ENCODE measurements at regions not wholly inside any gene's neighbourhood (a gene's known extent, or its start where the extent isn't known, plus 50 kb on each side); places are given as distances from the start of the nearest gene placed in this dataset.
"Not testable (repeated sequence)": the region's sequence is repeated elsewhere in the genome, so short reads cannot be mapped to it uniquely, and the experiment has no call there.

DNA sequence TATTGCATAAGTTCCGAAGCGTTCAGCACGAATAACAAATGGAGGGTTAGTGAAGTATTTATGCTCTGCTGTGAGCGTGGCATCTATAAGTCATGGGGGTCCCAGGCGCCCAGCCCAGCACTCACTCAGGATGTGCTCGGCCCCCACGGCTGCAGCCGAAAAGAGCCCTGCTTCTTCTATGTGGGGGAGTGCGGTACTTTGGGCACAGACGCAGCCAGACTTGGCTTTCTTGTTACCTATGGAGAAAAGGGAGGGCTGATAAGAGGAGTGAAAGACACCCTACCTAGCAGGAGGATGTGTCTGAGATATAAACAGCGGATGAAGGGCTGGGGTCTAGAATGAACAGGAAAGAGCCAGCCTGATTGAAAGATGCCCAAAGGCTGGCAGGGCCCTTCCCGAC lies 51.4 kb downstream of the MRPL36 start:
- DNase-seq (ENCODE audit: low read depth in 2 of 2) = no peak

DNA sequence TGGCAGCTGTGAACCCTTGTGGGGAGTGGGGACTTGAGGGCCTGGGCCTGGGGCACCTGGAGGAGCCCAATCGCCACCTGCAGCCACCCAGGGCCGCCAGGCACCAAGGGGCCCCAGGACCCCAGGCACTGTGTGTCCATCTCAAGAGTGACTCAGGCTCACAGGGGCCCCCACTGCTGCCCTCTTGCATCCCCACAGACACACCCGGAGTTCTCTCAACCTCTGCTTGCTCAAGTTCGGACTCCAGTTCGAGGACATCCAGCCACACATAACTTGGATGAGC lies 51.9 kb downstream of the MRPL36 start:
- no peak for DNase-seq (ENCODE audit: low read depth in 2 of 2)

DNA sequence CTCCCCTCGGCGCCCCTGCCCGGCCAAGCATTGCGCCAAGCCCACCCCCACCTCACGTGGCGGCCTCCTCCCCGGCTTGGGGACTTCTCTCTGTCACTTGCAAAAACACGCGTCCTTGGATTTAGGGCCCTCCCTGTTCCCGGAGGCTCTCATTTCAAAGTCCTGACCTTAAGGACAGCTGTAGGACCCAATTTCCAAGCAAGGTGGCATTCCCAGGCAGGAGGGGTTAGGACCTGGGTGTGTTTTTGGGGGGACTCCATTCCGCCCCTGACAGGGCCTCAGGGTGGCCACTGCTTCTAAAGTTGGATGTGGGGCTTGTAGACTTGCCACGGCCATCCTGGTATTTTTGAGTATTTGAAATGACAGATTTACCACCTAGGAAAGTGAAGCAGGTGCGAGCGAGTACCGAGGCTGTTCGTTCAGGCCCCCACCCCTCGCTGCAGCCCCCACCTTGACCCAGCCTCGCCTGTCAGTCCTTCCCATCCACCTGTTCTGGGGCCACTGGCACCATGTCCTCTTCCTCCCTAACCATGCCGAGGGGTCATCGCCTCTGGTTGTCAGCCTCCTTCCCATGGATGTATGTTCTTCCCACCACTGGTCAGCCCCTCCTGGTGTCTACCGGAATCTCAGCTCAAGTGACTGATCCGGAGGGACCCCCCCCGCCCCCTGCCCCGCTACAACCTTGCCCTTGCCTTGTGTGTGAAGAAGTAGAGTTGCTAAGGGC lies 52.4 kb downstream of the MRPL36 start:
- no peak for DNase-seq (ENCODE audit: low read depth in 2 of 2)

DNA sequence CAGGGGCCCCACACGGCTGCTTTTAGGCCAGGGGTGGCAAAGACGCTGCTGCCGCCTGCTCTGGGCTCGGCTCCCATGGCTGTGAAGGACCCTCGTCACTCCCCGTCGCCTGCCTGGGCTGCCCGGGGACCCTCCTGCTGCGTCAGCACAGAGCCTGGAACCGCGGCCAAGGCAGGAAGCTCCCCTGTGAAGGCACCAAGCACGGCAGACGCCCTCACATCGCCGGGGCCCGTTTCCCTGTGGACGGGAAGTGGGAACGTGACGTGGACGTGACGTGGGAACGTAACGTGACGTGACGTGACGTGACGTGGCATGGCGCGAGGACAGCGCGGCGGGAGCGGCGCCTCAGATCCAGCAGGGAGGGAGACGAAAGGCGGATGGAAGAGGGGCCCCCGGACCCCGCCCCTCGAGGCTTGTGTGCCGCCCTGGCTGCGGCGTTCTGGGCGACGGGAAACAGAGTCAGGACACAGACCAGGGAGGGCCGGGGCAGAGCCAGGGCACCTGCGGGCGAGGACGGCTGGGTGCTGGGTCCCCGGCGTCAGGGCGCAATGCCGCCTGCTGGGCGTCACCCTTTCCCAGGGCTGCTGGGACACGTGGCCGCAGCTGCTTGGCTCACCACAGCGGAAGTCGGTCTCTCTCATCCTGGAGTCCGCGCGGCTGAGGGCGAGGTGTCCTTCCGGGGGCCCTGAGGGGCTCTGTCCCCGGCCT lies 53.1 kb downstream of the MRPL36 start:
- DNase-seq (ENCODE audit: low read depth in 2 of 2) = no peak

DNA sequence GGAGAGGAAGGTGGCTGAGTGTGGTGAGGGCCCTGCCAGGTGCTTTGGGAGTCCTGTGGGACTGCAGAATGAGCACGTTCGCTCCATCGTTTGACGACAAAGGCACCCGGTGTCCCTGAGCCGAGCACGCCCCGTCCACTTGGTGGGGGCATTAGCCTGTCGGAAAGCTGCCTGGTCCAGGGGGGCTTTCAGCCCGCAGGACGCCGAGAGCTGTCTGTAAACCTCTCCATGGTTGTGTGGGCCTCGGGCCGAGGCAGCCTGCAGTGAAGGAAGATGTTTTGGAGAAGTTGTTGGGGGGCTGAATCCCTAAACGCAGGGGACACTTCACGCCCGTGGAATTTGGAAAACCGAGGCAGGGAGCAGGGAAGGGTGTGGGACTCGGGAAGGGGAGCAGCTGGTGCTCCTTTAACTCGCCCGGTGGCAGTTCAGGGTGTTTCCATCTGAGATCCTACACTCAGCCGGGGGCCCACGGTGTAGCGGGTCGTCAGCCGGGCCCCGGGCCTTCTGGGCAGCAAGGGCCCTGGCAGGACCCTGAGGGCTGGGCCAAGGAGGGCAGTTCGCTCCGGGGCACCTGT lies 53.8 kb downstream of the MRPL36 start:
- no peak for DNase-seq (ENCODE audit: low read depth in 2 of 2)

DNA sequence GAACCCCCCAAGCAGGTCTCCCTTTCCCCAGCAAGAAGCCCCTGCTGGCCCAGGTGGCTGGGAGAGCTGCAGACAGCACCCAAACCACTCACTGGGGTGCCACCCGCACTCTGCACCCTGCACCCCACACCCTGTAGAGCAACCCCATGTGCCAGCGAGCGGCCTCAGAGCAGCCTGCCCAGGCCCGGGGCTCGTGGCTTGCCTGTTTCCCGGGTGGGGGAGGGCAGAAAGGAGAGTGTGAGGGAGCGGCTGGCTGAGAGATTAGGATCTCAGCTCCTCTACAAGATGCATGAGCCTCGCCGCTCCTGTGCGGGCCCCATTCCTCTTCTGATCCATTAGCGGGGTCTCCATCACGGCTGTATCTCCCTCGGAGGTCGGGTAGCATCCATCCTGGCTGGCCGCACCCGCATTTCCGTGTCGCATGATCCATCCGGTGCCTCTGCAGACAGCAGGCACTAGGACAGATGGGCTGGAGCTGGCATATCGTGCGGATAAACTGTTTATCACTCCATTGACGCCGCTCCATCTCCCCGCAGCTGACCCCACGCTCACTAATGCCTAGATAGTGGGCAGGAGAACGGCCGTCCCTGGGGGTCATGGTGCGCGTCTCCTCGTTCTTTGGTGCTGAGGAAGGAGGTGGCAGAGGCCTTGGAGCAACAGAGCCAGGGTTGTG lies 54.4 kb downstream of the MRPL36 start:
- no peak for DNase-seq (ENCODE audit: low read depth in 2 of 2)

DNA sequence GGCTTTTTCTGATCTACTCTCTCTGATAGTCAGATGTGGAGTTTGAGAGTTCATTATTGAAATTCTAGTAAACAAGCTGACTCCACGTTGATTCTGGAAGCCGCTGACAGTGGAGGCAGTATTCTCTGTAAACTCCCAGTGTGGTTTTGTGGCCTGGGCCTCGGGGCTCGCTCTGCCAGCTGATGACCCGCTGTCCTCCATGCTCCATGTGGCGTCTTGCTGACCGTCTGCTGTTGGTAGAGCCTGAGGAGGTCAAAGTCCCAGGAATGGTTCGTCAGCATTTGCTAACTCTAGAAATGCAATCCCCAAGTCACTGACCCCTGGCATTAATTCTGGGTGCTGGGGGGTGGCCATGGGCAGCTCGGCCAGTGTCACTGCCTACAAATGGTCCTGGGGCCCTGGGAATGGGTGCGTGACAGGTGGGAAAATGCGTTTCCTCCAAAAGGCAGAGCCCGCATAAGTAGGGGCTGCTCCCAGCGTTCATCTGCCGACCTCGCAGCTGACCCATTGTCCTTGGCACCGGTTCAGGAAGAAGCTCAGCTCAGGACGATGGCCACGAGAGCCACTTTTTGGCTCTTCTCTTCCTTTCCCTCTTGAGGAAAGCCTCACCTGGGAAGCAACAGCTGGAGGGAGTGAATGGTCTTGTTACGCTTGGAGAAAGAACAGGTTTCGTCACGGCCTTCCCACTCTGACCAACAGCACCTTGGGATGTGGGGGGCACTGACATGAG lies 55.1 kb downstream of the MRPL36 start:
- DNase-seq (ENCODE audit: low read depth in 2 of 2) = no peak

DNA sequence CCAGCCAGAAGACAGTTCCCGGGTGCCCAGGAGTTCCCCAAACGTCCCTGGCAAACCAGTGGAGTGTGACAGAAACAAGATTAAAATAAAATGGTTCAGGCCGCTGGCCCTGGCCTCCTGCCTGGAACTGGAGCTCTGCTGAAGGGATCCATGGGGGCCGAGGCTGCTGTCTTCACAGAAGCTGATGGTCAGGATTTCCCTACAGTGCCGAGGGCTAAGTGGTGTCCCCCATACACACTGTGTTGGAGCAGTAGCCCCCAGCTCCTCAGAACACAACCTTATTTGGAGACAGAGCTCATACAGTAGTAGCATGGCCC lies 55.9 kb downstream of the MRPL36 start:
- no peak for DNase-seq (ENCODE audit: low read depth in 2 of 2)

DNA sequence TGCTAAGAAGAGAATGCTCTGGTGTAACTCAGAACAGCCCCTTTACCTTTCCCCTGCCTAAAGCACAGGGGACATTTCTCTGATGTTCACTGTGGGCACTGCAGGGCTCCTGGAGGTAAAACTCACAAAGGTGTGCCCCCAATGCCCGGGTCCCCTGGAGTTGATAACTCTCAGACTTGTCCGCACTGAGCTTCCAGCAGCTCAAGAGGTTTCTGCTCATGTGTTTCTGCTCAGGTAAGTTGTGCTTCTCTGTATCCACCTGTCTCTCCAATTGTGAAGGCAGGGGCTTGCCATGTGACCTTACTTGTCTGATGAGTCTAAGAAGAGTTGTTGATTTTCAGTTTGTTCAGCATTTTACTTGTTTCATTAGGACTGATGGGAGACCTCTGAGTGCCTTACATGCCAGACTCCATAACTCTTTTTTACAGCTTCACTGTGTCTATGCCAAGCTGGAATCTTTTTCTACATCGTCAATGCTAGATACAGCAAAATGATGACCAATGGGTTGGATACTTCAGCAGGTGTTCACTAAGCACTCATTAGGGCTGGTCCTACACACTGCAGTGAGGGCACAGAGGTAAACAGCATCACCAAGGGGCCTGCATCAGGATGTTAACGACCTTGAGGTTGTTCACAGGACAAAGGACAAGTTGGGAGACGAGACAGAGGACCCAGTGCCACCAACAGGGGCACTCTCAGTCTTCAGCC lies 56.4 kb downstream of the MRPL36 start:
- no peak for DNase-seq (ENCODE audit: low read depth in 2 of 2)

DNA sequence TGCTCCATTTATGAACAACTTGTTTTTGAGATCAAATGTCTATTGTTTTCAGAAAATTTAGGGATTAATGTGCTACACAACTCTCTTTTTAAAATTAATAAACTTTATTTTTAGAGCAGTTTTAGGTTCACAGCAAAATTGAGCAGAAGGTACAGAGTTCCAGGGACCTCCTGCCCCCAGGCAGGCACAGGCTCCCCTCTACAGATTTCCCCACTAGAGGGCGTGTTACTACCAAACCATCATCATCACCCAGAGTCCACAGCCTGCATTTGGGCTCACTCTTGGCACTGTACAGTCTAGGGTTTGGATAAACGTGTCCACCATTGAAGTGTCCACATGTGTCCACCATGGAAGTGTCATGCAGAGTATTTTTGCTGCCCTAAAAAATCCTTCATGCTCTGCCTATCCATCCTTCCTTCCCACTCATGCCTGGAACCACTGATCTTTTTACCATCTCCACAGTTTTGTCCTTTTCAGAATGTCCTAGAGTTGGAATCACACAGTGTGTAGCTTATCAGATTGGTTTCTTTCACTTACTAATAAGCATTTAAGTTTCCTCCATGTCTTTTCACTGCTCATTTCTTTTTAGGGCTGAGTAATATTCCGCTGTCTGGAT lies 61.7 kb downstream of the MRPL36 start:
- DNase-seq (ENCODE audit: low read depth in 2 of 2) = peak in 1 of 2 donors; percentile 23

DNA sequence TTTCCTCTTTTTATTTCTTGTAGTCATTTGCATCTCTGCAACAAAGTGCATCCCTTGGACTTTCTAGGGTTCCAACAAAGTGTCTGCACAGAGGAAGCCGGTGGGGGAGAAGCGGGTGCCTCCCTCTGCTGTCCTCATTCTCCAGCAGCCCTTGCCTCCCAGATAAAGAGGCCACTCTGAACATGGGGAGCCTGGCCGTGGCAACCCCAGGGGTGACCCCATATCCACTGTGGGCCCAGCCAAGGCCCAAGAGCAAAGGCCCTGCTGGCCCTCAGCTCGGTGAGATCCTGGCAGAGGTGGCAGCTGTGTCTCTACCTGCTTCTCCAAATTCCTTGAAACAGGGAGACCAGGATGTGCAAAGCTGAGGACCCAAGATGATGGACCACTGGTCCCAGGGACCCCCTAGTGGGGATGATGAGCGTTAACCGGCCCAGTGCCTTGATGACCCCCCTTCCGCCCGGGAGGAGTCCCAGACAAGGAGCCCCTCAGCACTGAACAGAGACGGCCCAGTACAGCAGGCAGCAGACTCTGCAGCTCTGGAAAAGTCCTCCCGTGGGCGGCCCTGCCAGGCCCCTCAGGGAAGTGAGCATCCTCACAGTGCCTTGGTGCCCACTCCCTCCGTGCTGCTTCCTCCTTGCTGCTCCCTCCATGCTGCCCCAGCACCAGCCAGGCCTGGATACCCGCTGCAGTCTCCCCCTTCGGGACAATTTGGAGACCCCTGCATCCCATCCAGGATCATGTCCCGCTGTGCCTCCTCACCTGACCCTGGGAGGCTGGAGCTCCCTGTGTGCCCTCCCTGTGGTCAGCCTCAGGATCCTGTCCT lies 62.5 kb downstream of the MRPL36 start:
- no peak for DNase-seq (ENCODE audit: low read depth in 2 of 2)

DNA sequence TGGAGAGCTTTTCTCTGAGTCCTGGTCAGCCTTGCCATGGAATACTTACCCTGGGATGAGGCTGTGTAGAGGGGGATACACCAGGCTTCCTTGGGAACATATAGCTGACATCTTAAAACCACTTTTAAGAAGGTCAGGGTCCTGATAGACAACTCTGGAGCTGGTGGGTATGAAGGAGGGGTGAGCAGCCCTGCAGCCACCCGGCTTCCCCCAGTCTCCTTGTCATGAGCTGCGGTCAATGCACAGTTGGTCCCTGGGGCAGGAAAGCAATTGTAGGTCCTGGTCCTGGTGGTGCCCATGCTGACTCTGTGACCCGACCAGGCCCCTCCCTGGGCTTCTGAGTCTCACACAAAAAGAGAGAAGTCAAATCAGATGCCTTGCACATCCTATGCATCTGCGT lies 63.6 kb downstream of the MRPL36 start:
- DNase-seq (ENCODE audit: low read depth in 2 of 2) = no peak

DNA sequence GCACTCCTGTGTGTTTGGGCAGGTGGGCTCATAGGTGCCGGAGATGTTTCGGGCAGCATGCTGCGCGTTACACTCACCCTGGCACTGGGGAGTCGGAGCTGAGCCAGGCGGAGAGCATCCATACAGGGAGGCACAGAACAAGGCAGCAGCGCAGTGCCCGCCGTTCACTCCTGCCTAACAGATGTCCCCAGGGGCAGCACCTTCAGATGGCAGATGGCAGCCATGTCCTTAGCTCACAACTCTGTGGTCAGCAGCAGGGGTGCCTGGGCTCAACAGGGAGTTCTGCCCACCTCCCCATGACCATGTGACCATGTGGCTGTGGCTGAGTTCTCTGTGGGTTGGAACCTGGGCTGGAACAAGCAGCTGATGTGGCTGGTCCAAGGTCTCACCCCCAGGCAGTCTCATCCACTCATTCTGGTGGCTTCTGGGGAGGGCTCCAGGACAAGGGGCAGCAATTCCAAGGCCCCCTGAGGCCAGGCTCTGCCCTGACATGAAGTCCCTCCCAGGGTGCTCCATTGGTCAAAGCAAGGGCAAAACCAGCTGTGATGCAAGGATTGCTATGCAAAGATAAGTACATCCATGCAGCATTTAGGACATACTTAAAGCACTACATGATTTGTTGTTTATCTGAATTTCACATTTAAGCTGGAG lies 64.2 kb downstream of the MRPL36 start:
- DNase-seq (ENCODE audit: low read depth in 2 of 2) = no peak

DNA sequence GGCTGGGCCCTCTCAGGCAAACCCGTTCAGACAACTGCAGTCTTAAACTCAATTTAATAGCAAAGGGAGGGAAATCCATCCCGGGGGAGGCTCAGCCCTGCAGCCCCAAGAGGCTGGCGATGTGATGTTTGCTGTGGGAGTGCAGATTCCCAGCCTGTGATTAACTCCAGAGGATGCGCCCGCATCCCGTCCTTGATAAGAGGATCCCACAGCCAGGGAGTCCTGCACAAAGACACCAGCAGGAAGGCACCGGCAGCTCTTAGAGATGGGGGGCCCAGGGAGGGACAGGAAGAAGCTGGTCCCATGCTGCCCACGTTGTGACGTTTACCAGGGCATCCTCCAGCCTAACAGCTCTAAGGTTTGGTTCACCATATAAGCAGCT lies 64.7 kb downstream of the MRPL36 start:
- no peak for DNase-seq (ENCODE audit: low read depth in 2 of 2)

DNA sequence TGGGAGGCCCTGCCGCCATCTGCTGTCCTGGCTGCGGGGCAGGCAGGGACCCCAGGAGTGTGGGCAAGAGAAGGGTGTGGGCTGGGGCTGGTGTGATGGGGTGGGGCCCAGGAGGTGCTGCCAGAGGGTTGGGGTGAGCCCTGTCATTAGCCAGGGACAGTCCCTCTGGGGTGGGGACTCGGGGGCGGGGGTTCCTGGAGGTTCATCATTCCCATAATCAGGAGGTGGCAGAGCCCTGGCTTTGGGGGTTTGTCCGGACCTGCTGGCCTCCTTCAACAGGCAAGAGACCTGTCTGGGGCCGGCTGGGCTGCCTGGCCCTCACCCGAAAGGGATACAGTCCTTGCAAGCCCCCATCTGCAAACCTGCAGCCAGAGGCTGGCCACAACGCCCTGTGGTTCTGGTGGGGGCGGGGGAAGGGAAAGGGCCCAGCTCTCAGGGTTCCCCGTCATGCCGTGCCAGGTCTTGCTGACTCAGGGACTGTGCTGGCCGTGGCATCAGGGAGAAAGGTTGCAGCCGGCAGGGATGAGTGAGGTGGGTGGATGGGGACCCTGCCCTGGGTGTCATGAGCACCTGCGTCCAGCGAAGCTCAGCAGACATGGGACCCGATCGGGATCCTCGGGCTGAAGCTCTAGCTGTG lies 65.2 kb downstream of the MRPL36 start:
- no peak for DNase-seq (ENCODE audit: low read depth in 2 of 2)

DNA sequence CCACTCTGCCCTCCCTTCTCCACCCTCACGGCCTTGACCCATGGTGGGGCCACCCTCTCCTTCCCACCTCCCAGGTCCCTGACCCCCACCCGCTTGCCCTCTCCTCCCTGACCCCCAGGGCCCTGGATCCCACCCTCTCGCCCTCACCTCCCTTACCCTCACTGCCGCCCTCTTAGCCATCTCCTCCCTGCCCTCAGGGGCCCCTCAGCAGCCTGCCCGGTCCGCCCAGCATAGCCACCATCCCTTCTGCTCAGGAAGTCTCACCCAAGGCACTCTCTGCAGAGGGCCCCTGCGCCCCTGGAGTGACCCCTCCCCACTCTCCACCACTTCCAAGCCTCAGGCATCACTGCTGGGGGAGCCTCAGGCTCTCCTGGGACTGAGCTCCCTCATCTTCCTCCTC lies 66.3 kb downstream of the MRPL36 start:
- DNase-seq (ENCODE audit: low read depth in 2 of 2) = no peak

DNA sequence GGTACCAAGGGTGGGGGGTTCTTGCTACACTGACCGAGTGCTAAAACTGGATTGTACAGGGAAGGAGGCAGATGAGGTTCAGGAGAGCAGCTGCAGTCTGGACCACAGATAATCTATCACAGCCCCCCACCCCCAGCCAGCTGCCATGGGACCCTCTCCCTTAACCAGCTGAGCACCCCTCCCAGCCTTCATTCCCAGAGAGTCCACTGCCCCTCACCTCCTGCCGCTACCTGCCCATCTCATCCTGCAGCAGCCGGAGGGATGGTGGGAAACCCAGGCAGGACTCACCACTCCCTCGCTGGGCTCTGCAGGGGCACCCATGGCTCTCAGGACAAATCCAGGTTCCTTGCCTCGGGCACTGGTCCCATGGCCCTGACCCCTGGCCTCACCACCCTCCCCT lies 66.7 kb downstream of the MRPL36 start:
- DNase-seq (ENCODE audit: low read depth in 2 of 2) = no peak

DNA sequence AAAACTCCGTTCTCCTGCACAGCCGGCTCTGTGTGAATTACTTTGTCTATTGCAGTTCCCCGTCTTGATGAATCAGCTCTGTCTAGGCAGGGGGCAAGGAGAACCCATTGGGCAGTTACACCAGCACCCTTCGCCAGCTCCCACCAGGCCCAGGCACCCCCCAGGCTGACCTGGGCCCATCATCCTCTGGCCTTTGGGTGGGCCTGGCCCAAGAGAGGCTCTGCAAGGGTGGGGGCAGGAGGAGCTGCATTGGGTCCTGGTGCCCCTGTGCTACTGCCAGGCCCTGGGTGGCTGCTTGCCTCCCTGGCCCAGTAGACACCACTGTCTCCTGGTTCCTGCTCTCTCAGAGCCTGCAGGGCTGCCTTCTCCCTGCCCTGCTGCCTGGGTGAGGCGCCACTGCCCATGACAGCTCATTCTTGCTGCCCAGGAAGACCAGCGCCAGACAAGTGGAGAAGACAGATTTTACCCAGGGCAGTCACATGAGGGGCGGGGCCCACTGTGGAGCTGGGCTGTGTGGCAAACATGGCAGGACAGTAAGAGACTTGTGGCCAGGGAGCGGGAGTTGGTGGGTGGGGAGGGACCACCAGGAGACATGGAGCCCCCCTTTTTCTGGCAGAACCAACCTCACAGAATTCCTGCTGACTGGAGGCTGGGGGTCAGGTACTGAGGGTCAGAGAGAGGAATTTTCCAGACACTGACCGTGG lies 67.2 kb downstream of the MRPL36 start:
- DNase-seq (ENCODE audit: low read depth in 2 of 2) = no peak

DNA sequence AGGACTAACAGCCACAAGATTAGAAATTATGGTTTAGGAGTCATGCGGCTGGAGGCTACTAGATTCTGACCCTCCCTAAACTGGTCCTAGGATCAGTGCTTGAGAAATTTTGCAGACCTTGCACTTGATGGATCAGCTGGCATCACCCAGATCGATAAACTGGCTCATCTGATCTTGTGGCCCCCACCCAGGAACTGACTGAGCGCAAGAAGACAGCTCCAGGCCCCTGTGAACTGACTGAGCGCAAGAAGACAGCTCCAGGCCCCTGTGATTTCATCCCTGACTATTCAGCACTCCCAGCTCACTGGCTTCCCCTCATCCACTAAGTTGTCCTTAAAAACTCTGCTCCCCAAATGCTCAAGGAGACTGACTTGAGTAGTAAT lies 67.8 kb downstream of the MRPL36 start:
- DNase-seq (ENCODE audit: low read depth in 2 of 2) = not testable (repeated sequence)

Data from activated CD4-positive, alpha-beta T cell treated with anti-CD3 and anti-CD28 coated beads for 24 hours (primary cell).